NCI-H226 (cell line): ENCODE measurements at regions not wholly inside any gene's neighbourhood (a gene's known extent, or its start where the extent isn't known, plus 50 kb on each side); places are given as distances from the start of the nearest gene placed in this dataset.

Source experiments
- DNase-seq: peaks from one replicate; pipeline ENCODE4 v3.0.0-alpha.2; 2015

GRCh38 chr16:85971902-85972638 lies 73.1 kb downstream of the IRF8 start:
- DNase-seq = no peak

- no peak for DNase-seq
Measured at GRCh38 chr16:85974428-85975375, 75.7 kb downstream of the IRF8 start.

- no peak for DNase-seq
Measured at GRCh38 chr16:85975451-85975981, 76.6 kb downstream of the IRF8 start.

GRCh38 chr16:85978291-85978775 lies 79.4 kb downstream of the IRF8 start:
- no peak for DNase-seq

- no peak for DNase-seq
Measured at GRCh38 chr16:85978976-85979375, 80.0 kb downstream of the IRF8 start.

GRCh38 chr16:85979605-85980004 lies 80.6 kb downstream of the IRF8 start:
- no peak for DNase-seq

- no peak for DNase-seq
Measured at GRCh38 chr16:85980686-85981085, 81.7 kb downstream of the IRF8 start.

GRCh38 chr16:85981826-85982562 lies 83.0 kb downstream of the IRF8 start:
- no peak for DNase-seq

- DNase-seq = no peak
Measured at GRCh38 chr16:85982563-85982939, 83.6 kb downstream of the IRF8 start.

- DNase-seq = no peak
Measured at GRCh38 chr16:85983064-85983463, 84.1 kb downstream of the IRF8 start.

- no peak for DNase-seq
Measured at GRCh38 chr16:85983606-85984230, 84.8 kb downstream of the IRF8 start.

- no peak for DNase-seq
Measured at GRCh38 chr16:85984231-85984880, 85.4 kb downstream of the IRF8 start.

GRCh38 chr16:85984947-85985451 lies 86.0 kb downstream of the IRF8 start:
- DNase-seq = no peak

GRCh38 chr16:85986931-85987749 lies 88.2 kb downstream of the IRF8 start:
- no peak for DNase-seq

- no peak for DNase-seq
Measured at GRCh38 chr16:85987750-85988078, 88.8 kb downstream of the IRF8 start.

GRCh38 chr16:85988306-85988705 lies 89.3 kb downstream of the IRF8 start:
- no peak for DNase-seq

GRCh38 chr16:85988723-85989313 lies 89.9 kb downstream of the IRF8 start:
- no peak for DNase-seq

- no peak for DNase-seq
Measured at GRCh38 chr16:85989376-85989775, 90.4 kb downstream of the IRF8 start.

GRCh38 chr16:85989863-85990643 lies 91.1 kb downstream of the IRF8 start:
- DNase-seq = no peak

- DNase-seq = no peak
Measured at GRCh38 chr16:85990861-85991301, 91.9 kb downstream of the IRF8 start.
